ENCODE measurements at regions not wholly inside any gene's neighbourhood (a gene's known extent, or its start where the extent isn't known, plus 50 kb on each side); places are given as distances from the start of the nearest gene placed in this dataset.

DNA sequence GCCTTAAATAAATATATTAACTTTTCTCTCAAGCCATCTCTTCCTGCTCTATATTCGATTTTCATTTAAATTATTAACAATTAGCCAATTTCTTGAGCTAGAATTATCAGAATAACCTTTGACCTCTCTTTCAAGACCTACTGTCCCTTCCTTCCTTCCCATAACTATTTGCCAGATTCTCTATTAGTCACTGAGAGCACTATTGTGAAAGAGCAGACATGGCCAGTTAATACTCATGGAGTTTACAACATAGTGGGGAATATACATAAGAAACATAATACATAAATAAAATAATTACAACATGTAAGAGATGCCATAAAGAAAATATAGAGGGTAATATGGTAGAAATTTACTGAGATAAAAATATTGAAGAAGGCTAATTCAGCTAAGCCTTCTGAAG, 72.1 kb upstream of the CHD1 start:
- Mint-ChIP-seq H3K27ac (no peak overlapping the region), H3K27me3 (no peaks in the 10 kb centered on the region), H3K4me3 (no peak overlapping the region), H3K36me3 (no peaks in the 10 kb centered on the region), H3K4me1 (peaks cover 9% of the 10 kb centered on the region), H3K9me3 (ENCODE audit: low read depth) (no peaks in the 10 kb centered on the region)
- no peak for DNase-seq
- ATAC-seq: no peak
- CTCF ChIA-PET: no interaction called here

DNA sequence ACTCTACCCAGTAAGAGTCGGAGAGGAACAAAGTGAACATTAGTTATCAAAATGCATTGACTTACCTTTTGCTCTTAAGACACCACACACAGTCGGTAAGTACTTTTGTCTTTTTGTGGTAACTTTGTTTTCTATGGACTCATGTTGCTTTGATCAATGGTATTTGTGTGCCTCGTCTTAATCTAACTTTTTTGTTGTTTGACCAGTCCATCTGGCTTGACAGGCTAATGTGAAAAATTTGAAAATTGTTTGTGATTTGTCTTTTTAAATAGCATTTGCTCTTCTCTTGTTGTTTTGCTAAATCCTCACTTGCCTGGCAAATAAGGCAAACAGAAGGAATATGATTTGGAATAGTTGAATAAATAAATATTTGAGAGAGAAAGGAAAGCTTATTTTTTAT, 71.4 kb upstream of the CHD1 start:
- ATAC-seq (no peak), DNase-seq (no peak)
- Mint-ChIP-seq H3K4me3 (no peak overlapping the region), H3K27ac (no peak overlapping the region), H3K9me3 (ENCODE audit: low read depth) (no peaks in the 10 kb centered on the region), H3K4me1 (peaks cover 7% of the 10 kb centered on the region), H3K36me3 (no peaks in the 10 kb centered on the region), H3K27me3 (no peaks in the 10 kb centered on the region)
- CTCF ChIA-PET: no interaction called here

- no peak overlapping the region for H3K27ac Mint-ChIP-seq
- no peak overlapping the region for H3K4me3 Mint-ChIP-seq
- H3K9me3 Mint-ChIP-seq (ENCODE audit: low read depth): no peaks in the 10 kb centered on the region
- peaks cover 5% of the 10 kb centered on the region for H3K4me1 Mint-ChIP-seq
- H3K36me3 Mint-ChIP-seq: no peaks in the 10 kb centered on the region
- CTCF ChIA-PET: no interaction called here
- no peak for DNase-seq
- no peak for ATAC-seq
- no peaks in the 10 kb centered on the region for H3K27me3 Mint-ChIP-seq
Observed at GRCh38 chr5:98999631-99000030, 70.8 kb upstream of the CHD1 start.

GRCh38 chr5:98997000-98997399, 68.2 kb upstream of the CHD1 start:
- CTCF ChIA-PET: no interaction called here
- peaks cover 5% of the 10 kb centered on the region for H3K4me1 Mint-ChIP-seq
- no peak for DNase-seq
- ATAC-seq: no peak
- no peaks in the 10 kb centered on the region for H3K36me3 Mint-ChIP-seq
- H3K27ac Mint-ChIP-seq: no peak overlapping the region
- H3K27me3 Mint-ChIP-seq: no peaks in the 10 kb centered on the region
- H3K9me3 Mint-ChIP-seq (ENCODE audit: low read depth): no peaks in the 10 kb centered on the region
- no peak overlapping the region for H3K4me3 Mint-ChIP-seq

- Mint-ChIP-seq H3K9me3 (ENCODE audit: low read depth) (no peaks in the 10 kb centered on the region), H3K27ac (no peak overlapping the region), H3K4me3 (no peak overlapping the region), H3K36me3 (no peaks in the 10 kb centered on the region), H3K4me1 (no peaks in the 10 kb centered on the region), H3K27me3 (no peaks in the 10 kb centered on the region)
- CTCF ChIA-PET: no interaction called here
- DNase-seq (no peak), ATAC-seq (no peak)
Observed at GRCh38 chr5:98994611-98995010, 65.8 kb upstream of the CHD1 start.

GRCh38 chr5:98993512-98993911, 64.7 kb upstream of the CHD1 start:
- Mint-ChIP-seq H3K27ac (no peak overlapping the region), H3K9me3 (ENCODE audit: low read depth) (no peaks in the 10 kb centered on the region), H3K4me3 (no peak overlapping the region), H3K36me3 (no peaks in the 10 kb centered on the region), H3K27me3 (no peaks in the 10 kb centered on the region), H3K4me1 (no peaks in the 10 kb centered on the region)
- ATAC-seq (no peak), DNase-seq (no peak)
- CTCF ChIA-PET: interaction anchor here (0.7 kb wide), 1 partner anchor 59 kb away, joined by 4 read pairs; no protein-coding TSS in a partner anchor

- H3K4me1 Mint-ChIP-seq: no peaks in the 10 kb centered on the region
- no peaks in the 10 kb centered on the region for H3K9me3 Mint-ChIP-seq (ENCODE audit: low read depth)
- H3K27ac Mint-ChIP-seq: no peak overlapping the region
- CTCF ChIA-PET: no interaction called here
- ATAC-seq: no peak
- H3K36me3 Mint-ChIP-seq: no peaks in the 10 kb centered on the region
- no peak overlapping the region for H3K4me3 Mint-ChIP-seq
- no peaks in the 10 kb centered on the region for H3K27me3 Mint-ChIP-seq
- DNase-seq: no peak
Observed at GRCh38 chr5:98992552-98992951, 63.7 kb upstream of the CHD1 start.

DNA sequence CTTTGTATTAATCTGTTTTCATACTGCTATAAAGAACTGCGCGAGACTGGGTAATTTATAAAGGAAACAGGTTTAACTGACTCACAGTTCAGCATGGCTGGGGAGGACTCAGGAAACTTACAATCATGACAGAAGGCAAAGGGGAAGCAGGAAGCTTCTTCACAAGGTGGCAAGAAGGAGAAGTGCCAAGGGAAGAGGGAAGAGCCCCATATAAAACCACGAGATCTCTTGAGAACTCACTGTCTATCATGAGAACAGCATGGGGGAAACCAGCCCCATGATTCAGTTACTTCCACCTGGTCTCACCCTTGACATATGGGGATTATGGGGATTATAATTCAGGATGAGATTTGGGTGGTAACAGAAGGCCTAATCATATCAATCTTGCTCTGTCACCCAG, 60.9 kb upstream of the CHD1 start:
- DNase-seq (no peak), ATAC-seq (no peak)
- CTCF ChIA-PET: no interaction called here
- Mint-ChIP-seq H3K4me1 (no peaks in the 10 kb centered on the region), H3K4me3 (no peak overlapping the region), H3K9me3 (ENCODE audit: low read depth) (no peaks in the 10 kb centered on the region), H3K36me3 (no peaks in the 10 kb centered on the region), H3K27me3 (no peaks in the 10 kb centered on the region), H3K27ac (no peak overlapping the region)

GRCh38 chr5:98986587-98986986, 57.8 kb upstream of the CHD1 start:
- Mint-ChIP-seq H3K9me3 (ENCODE audit: low read depth) (no peaks in the 10 kb centered on the region), H3K36me3 (no peaks in the 10 kb centered on the region), H3K4me1 (no peaks in the 10 kb centered on the region), H3K4me3 (no peak overlapping the region), H3K27me3 (peaks cover 3% of the 10 kb centered on the region), H3K27ac (no peak overlapping the region)
- ATAC-seq: no peak
- DNase-seq: no peak
- CTCF ChIA-PET: no interaction called here

- no peaks in the 10 kb centered on the region for H3K4me1 Mint-ChIP-seq
- no peaks in the 10 kb centered on the region for H3K9me3 Mint-ChIP-seq (ENCODE audit: low read depth)
- no peak overlapping the region for H3K4me3 Mint-ChIP-seq
- CTCF ChIA-PET: no interaction called here
- H3K27ac Mint-ChIP-seq: no peak overlapping the region
- no peak for DNase-seq
- H3K27me3 Mint-ChIP-seq: peaks cover 3% of the 10 kb centered on the region
- ATAC-seq: no peak
- no peaks in the 10 kb centered on the region for H3K36me3 Mint-ChIP-seq
Observed at GRCh38 chr5:98982880-98983279, 54.1 kb upstream of the CHD1 start.
